HG03175 (cell line): ENCODE measurements at regions not wholly inside any gene's neighbourhood (a gene's known extent, or its start where the extent isn't known, plus 50 kb on each side); places are given as distances from the start of the nearest gene placed in this dataset.

ENCODE experiments used
- ATAC-seq: cut with Tn5 transposase; IDR thresholded peaks from one replicate; pipeline ENCODE4 v1.9.1; 2021; ENCODE audit warnings: mild to moderate bottlenecking, moderate library complexity; ENCODE audit not compliant: unreplicated experiment

DNA sequence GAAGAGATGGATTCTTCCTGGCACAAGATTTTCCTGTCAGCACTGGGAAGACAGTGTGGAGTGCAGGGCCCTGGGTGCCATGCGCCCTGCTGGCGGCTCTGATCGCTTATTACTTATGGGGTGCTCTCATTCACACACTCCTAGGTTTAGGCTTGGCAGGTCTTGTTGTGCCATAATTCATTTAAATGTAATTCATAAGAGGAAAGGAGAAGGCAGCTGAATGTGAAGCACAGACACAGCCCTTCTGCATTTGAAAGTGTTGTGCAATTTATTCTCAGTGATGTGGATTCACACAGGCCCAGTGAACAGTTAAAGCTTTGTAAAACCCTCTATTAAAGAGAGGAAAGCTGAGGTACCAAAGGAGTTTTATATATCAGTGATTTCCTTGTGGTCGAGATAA is 249.7 kb downstream of the C4orf33 start:
- no peak for ATAC-seq

DNA sequence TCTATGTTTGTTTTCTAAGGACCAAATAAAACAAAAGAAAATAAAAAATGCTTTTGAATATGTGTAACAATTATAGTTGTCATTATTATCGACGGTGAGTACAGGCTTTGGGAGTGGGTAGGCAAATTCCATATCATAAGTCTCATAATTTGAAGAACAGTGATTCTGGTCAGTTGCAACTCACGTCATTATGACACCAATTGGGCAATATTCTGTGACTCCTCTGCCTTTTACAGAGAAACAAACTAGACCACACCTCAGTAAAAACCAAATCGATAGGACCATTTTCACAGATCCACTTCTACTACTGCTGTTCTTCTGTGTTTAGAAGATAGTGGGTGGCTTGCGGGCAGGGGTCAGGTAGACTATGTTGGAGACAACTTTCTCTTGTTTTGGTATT is 250.1 kb downstream of the C4orf33 start:
- ATAC-seq, result no peak

DNA sequence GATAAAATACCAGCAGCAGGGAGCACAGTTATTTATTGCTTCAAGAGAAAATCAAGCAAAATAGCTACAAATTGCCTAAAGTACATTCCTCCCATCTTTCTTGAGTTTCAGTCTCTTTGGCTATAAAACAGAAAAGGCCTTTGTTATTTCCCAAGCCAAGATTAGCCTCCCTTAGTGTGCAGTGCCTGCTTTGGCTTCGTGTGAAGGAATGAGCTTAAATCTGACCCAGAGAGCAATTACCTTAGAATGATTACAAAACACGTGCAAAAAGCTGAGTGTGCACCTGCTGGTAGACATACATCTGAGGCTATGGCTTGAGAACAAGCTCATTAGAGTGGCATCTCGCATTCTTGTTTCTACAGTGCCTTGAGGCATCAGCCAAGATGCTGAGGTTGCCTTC is 250.8 kb downstream of the C4orf33 start:
- no peak for ATAC-seq

DNA sequence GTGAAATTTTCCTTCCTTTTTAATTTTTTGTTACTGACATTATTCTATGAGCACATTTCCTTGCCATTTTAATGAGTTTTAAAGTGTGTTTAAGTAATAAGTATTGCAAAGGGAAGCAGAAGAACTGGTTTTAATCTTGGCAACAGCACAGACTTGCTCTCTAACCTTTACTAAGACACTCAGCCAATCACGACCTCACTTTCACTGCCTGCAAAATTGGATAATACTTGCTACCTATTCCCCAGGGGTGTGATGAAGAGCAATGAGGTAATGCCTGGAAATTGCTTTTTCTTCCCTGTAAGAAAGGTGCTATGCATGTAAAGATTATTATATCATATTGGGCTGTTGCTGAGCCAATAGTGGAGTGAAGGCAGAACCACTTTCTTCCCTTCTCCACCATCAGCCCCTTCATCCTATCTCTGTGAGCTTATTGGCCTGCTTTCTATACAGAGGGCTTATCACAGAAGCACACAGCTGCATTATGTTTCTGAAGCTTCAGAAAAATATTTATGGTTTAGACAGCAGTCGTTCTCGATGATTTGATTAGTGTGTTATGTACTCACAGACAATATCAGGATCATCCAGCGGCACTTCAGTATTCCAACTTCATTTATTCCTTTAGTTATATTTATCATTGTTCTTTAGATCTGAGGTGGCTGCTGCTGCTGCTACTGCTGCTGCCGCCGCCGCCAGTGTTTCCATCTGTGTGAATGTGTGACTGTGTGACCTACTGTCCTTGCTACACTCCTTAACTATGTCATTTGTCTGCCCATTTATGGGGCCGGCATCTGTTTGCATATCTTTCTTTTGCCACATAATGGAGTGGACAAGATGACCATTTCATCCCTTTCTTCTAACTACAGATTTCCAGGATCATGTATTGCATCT is 255.1 kb downstream of the C4orf33 start:
- ATAC-seq, result no peak

DNA sequence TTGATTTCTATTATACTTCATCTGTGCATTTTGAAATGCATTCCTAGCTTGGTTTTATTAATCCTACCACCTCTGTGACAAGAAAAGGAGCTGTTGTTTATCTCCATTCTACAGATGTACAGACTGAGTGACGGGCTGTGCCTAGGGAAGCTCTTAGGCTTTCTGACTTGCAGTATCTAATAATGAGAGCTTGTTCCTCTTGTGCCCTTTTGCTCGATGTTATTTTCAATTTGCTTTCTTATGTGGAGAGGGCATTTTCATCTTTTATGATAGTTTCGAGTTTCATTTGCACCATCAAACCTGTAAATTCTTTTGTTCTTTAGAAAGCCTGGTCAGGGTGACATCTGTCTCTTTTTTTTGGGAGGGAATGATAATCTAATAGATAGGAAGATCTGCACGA is 256.5 kb downstream of the C4orf33 start:
- ATAC-seq, result no peak

DNA sequence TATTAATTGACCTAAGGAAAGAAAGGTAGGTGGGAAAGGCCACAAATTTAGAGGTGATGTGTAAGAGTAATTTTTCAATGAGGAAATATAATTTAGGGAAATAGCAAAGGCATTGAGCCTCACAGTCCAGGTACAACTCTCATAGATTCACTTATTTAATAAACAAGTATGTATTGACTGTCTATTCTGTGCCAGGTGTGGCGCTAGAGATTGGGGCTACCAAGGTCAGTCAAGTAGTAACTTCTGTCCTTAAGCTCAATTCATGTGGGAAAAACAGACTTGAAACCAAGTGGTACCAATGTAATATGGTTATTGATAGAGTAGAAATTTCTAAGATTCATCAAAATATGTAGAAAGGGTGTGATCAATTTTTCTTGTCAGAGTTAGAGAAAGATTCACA is 257.5 kb downstream of the C4orf33 start:
- no peak for ATAC-seq

DNA sequence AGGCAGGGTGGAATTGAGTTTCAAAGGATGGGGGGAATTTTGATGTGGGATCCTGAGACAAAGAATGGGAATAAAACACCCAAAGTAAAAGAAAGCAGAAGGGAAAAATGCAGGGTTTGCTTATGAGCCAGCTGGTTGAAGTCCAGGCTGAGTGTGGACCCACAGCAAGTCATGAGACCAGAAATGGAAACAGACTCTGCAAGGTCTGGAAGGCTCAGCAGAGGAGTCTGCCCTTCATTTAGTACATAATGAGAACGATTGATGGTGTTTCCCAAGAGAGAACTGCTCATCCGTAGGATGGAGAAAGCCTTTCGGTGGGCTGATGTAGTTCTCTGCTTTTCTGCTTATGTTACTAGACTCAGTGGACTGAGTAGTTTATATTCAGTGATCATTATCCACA is 259.1 kb downstream of the C4orf33 start:
- no peak for ATAC-seq

DNA sequence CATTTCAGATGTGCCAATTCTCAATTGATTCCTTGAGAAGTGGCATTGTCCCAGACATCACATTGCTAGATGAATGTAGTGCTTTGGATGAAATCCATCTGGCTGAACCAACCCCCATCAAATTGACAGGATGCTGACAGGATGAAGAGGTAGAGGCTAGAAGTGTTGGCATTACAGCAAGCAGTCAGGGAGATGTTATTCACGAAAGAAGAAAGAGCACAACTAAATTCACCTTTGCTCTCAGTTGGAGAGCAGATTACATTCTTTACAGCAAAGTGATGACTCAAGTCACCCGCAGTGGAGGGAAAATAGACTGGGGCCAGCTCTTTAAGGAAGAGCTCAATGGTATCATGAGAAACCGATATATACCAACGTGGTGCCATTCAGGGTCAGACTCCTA is 259.6 kb downstream of the C4orf33 start:
- ATAC-seq, result no peak

DNA sequence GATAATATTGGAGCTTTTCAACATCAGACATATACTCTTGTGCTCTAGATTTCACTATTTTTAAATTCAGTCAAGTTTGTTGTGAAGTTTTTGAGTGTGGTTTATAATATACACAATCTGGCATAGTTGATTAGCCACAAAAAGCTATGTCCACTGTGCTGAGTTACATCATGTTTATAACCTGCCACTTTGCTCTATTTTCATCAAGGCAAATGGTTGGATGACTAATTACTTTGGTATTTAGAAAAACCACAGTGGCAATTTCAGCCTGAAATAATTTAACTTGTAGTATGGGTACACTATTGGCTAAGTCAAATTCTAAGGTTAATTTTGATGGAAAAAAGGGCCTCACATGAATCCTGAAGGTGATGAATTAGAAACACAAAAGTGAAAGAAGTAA is 262.6 kb downstream of the C4orf33 start:
- no peak for ATAC-seq

DNA sequence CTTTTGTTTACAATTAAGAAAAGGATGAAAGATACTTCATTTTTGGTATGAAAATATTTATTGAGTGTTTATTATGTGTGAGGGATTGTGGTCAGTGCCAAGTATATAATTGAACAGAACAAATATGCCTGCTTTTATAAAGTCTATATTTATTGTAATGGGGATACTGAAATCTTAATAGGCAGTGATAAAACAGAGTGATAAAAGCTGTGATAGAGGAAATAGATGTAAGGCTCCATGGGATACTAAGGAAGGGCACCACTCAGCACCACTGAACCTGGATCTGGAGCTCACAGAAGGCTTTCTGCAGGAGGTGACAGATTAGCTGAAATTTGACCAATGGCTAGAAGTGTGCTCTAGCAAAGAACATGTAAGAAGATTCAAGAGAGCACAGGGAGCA is 263.5 kb downstream of the C4orf33 start:
- ATAC-seq, result no peak

DNA sequence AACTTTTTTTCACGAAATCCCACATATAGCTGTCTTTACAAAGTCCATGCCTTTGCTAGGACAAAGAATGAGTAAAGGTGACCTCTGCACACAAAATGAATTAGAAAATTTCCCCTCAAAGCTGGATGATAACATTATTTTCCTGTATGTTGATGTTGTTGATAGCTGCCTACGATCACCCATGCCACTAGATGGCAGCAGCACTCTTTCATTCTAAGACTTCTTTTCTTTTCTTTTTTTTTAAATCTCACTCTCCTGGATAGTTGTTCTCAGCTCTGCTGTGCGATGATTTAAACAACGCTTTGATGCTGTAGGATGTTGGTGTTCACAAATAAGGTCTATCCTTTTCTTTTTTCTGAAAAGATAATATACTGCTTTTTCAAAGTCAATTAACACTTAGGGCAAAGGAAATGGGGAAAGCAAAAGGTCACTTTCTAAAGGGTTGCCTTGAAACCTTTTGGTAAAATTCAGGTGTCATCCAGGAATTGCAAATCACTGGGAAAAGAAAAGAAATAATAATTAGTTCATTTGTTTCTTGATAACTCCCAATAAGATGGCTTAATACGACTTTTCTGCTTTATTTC is 266.8 kb downstream of the C4orf33 start:
- ATAC-seq, result peak; percentile 83

DNA sequence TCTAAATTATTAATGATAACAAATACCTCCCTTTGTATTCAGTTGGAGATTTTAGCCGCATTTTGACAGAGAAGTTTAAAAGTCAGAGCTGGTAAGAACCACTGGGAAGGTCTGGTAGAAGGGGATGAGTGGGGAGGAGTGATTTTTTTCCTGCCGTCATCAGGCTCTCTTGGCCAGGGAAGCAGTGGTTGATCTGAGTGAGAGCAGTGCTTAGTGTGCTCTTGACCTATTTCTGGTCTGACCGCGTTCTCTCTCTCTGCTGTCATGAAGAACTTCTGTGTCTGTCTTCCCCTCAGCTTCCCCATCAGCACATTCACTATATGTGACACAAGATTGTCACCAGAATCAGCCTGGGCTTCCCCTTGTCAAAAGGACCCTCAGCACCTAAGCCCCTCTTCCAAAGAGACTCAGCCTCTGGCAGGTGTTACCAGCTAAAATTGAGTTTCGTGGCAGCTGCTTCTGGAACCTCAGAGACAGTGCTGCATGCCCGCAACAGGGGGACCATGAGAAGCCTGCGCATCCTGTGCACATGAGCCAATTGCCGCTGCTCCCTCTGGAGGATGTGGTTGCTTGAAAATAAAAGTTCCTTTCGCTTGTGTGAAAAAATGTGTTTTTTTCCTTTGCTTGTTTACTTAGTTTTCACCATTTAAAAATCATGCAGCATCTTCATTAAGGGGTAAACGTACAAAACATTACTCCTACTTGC is 268.9 kb downstream of the C4orf33 start:
- ATAC-seq, result no peak

DNA sequence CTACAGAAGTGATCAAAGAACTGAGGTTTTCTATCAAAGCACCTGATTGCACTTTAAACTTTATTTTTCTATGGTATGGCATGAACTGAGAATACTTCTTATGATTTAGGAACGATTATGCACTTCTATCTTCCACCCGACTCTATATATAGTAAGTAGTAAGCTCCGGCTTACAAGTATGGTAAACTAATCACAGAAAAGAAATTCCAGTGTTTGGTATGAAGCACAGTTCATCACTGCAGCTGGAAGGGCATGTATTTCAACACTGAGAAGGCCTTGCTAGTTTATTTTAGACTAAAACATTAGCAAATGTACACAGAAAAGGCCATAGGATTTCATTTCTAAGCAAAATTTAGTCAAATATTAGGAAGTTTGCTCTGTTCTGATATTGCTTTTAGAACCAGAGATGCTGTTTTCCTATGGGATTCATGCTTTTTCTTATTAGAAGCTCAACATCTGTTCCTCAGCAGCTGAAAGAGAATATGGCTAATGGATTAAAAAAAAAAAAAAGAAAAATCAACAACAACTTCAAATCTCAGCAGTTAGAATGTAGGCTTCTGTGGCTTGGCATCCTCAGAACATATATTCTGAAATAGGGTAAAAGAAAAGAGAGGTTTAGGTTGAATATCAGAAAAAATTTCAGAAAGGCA is 273.5 kb downstream of the C4orf33 start:
- ATAC-seq, result no peak

DNA sequence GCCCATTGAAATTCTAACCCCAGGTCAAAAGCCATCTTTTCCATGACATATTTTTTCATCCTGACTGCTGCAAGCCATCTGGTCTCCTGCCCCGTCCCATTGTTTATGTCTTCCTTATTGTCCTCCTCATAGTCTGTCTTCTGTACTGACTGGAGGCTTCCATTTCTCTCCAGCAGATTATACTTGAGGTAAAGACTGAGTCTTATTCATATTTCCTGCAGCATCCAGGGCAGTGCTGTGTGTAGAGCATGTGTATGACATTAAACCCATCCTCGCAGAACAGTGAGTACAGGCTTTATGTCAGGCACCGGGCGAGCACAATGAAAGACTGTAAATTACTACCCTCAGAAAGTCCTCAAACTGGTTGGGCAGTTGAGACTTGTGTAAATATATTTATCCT is 275.1 kb downstream of the C4orf33 start:
- ATAC-seq, result no peak

DNA sequence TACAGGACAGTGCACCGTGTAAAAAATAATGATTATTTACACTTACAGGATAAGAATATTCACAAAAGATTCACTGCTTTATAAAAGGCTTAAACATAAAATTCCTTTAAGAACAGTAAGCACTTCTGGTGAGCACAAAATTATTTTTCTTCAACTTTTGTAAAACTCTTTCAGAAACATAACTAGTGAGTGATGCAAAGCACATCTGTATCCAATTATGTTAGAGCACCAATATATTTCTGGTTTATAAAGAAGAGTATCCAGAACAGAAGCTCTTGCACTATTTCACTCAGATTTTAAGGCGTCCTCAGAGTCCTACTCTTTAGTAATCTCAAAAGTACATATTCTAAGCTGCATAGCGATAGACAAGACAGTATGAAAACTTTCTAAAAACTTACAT is 276.0 kb downstream of the C4orf33 start:
- ATAC-seq, result no peak

DNA sequence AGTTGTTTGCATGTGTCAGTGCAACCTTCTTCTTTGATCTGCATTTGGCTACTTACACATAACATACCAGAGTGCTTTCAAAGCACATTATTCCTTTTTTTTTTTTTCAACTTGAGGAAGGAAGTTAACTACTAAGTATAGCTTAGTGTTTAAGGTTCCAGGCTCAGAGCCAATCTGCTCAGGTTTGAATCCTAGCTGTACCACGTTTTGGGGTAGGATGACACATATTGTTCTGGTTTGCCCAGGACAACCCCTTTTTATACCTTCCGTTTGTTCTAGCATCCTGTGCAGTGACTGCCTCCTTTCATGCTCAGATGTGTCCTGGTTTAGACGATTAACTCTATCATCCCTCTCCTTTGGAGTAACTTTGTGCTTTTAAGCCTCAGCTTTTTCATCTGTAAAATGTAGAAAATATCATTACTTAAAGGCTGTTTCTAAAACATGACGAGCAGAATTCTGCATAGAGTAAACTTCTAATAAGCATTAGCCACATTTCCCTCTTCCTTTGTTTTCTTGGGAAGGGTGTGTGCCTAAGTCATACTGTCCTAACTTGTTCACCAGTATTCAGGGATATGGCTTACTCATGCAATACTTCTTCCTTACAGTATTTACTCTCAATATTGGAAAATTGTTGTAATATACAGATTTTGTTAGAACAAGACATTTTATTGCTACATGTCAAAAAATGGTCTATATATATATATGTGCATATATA is 281.3 kb downstream of the C4orf33 start:
- ATAC-seq, result no peak

DNA sequence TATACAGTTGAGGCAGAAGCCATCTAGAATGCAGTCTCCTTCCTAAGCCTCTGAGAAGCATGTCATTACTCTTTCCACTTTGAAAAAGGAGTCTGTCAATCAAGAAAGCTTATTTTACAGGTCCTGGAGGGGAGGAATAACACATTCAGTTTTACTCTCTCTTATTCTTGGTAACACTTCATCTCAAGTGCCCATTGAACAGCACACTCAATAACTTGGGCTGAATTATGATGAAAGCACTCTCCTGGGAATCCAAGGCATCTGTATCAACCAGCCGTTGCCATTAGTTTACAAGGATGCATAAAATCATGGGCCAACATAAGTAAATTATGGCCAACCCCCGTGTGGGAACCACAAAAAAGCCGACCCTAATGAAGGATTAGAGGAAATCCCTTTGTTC is 282.4 kb downstream of the C4orf33 start:
- no peak for ATAC-seq

DNA sequence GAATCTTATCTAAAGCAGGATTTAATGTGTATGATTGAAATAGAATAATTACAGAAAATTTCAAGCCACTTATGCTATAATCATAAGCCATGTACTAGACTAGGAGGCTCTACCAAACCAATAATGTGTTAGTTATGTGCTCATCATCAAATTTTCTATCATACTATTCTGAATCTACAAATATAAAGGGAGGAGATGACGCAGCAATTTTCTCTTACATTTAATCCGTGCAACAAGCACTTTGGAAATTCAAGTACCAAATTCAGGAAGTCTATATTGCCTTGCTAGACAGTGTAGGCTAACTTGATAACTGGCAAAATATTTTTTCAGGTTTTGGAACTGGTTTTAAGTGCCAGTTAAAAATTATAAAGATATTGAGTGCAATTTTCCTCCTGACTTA is 283.5 kb downstream of the C4orf33 start:
- ATAC-seq, result no peak

DNA sequence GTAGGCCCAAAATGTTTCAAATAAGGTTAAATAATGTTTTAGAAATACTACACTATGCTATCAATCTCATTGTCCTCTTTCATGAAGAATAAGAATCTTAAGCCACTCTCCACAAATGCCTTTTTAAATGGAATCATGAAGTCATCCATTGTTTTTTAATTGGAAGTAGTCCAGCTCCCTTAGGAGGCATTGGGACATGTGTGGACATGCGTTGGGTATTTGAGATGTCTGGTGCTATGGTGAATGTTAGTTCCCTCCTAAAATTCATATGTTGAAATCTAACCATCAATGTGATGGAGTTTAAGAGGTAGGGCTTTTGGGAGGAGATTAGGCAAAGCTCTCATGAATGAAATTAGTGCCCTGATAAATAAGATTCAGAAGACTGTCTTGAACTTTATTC is 289.0 kb downstream of the C4orf33 start:
- ATAC-seq, result no peak

DNA sequence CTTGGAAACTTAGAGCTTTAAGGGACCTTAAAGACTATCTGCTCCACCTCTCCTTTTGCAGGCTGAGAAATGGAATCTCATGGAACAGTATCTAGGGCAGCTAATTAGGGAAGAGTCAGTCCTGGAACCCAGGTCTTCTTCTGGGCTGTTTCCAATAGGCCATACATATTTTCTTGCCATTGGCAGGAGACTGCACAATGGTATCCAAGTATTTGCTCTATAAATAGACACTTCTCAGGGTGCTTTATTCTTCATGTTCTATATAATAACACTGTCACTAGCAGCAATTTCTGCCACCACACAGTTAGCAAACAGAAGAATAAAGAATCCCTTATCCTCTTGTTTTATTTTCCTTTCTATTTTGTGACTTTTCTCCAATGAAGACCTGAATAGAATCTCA is 291.7 kb downstream of the C4orf33 start:
- no peak for ATAC-seq

DNA sequence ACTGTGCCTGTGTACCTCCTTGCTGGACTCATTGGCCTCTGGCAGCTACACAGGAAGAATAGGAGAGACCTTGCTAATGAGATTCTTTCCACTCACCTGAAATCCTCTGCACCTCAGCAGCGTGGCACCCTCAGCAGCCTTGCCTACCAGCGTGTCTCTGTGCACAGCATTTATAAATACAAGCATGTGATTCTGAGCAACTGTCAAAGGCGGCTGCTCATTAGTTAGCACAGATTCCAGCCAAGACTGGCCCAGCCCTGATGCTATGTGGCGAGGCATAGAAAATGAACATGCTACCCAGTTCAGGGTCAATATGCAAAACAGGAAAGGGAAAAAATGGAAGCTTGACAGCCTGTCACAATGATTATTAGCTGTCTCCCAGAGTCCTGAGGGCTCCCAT is 298.0 kb downstream of the C4orf33 start:
- no peak for ATAC-seq
